ENCODE measurements at regions not wholly inside any gene's neighbourhood (a gene's known extent, or its start where the extent isn't known, plus 50 kb on each side); places are given as distances from the start of the nearest gene placed in this dataset.

DNA sequence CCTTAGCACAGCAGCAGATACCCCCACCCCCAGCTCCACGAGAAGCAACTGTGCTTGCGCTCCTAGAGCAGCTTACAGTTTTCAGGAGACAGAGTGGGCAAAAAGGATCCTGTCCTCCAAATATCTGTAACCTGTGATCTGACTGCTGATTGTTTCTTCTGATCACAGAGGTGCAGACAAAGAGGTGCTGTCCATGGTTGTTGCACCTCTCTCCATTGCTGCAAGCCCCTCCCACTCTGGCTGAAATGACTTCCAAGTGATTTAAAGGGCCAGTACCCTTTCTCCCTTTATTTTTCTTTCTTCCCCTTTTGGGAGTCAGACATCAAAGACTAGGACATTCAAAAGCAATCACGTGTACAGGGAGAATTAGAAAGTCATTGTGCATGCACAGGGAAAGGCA lies 205.3 kb upstream of the GEMIN8 start:
- TF ChIP-seq, protein P1, sequence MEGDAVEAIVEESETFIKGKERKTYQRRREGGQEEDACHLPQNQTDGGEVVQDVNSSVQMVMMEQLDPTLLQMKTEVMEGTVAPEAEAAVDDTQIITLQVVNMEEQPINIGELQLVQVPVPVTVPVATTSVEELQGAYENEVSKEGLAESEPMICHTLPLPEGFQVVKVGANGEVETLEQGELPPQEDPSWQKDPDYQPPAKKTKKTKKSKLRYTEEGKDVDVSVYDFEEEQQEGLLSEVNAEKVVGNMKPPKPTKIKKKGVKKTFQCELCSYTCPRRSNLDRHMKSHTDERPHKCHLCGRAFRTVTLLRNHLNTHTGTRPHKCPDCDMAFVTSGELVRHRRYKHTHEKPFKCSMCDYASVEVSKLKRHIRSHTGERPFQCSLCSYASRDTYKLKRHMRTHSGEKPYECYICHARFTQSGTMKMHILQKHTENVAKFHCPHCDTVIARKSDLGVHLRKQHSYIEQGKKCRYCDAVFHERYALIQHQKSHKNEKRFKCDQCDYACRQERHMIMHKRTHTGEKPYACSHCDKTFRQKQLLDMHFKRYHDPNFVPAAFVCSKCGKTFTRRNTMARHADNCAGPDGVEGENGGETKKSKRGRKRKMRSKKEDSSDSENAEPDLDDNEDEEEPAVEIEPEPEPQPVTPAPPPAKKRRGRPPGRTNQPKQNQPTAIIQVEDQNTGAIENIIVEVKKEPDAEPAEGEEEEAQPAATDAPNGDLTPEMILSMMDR (IDR thresholded peaks at IDR 0.05; ENCODE audit: borderline replicate concordance, extremely low read depth, low read length, poor library complexity, severe bottlenecking), result no peak
- TF ChIP-seq EZH2 (IDR thresholded peaks at IDR 0.05; ENCODE audit: borderline replicate concordance, low read depth, low read length, severe bottlenecking), result no peak
